Tibial artery (tissue), 4 donors: ENCODE measurements at regions not wholly inside any gene's neighbourhood (a gene's known extent, or its start where the extent isn't known, plus 50 kb on each side); places are given as distances from the start of the nearest gene placed in this dataset.
A peak's percentile ranks its signal among the peaks of the same experiment; 100 is the strongest.

Source experiments
- DNase-seq, 2 donors: peaks; one replicate each; pipeline ENCODE4 v3.0.0-alpha.2; 2019
- H3K27ac ChIP-seq, 2 donors: fragments of 200-600 bp; sonication (generic) in 1 of 2; 1 replicate in 1 of 2; 2 replicates in 1 of 2; pipeline ENCODE4 v1.5.1; 2018 to 2019; ENCODE audit warnings: mild to moderate bottlenecking in 1 of 2
- H3K27me3 ChIP-seq, 2 donors: fragments of 200-600 bp; sonication (generic) in 1 of 2; one replicate each; pipeline versions ENCODE4 v1.5.1 to v1.6.0; 2016 to 2019
- H3K36me3 ChIP-seq, 3 donors: fragments of 200-600 bp; sonication (generic) in 2 of 3; one replicate each; pipeline ENCODE4 v1.5.1; 2016 to 2019; ENCODE audit warnings: mild to moderate bottlenecking in 2 of 3
- H3K4me1 ChIP-seq, 4 donors: fragments of 200-600 bp; sonication (generic) in 2 of 4; 1 replicate in 3 of 4; 2 replicates in 1 of 4; pipeline ENCODE4 v1.5.1; 2016 to 2019
- H3K4me3 ChIP-seq, 2 donors: fragments of 200-600 bp; sonication (generic) in 1 of 2; 1 replicate in 1 of 2; 2 replicates in 1 of 2; pipeline ENCODE4 v1.5.1; 2018 to 2019; ENCODE audit warnings: mild to moderate bottlenecking in 2 of 2
- H3K9me3 ChIP-seq, 3 donors: fragments of 200-600 bp; sonication (generic) in 1 of 3; one replicate each; pipeline ENCODE4 v1.5.1; 2016 to 2019
- intact Hi-C: fragments of 100-400 bp; cut with DNase I; formaldehyde crosslinking; loops from one replicate; pipeline ENCODE4 v1.15.0; 2023; ENCODE audit warnings: low total_unique reads
- TF ChIP-seq, protein P1 (sequence below), 2 experiments: fragments of 200-600 bp in 1 of 2; fragments of 450-650 bp in 1 of 2; IDR thresholded peaks; one replicate each; pipeline ENCODE4 v1.5.1; 2017 to 2019; ENCODE audit warnings: antibody characterized with exemption in 2 of 2, mild to moderate bottlenecking in 1 of 2, moderate library complexity in 1 of 2

DNA sequence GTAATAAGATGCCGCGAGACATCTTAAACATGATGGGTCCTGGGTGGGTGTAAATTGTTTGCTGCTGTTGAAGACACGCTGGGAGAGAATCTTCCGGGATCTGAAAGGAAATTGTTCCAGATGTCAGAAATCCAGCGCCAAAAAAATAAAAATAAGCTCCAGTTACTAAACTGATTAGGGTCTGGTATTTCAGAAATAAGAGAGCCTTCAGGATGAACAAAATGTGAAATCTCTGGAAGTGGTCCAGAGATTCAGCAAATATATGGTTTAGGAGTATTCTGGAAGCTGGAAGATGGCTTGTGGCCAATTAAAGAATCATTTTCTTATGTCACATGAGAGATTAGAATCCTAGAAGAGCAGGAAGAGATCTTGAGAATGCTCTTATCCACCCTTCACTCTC lies 75.8 kb upstream of the NHS start:
- H3K36me3 ChIP-seq = no peaks in the 10 kb centered on the region
- TF ChIP-seq, protein P1, sequence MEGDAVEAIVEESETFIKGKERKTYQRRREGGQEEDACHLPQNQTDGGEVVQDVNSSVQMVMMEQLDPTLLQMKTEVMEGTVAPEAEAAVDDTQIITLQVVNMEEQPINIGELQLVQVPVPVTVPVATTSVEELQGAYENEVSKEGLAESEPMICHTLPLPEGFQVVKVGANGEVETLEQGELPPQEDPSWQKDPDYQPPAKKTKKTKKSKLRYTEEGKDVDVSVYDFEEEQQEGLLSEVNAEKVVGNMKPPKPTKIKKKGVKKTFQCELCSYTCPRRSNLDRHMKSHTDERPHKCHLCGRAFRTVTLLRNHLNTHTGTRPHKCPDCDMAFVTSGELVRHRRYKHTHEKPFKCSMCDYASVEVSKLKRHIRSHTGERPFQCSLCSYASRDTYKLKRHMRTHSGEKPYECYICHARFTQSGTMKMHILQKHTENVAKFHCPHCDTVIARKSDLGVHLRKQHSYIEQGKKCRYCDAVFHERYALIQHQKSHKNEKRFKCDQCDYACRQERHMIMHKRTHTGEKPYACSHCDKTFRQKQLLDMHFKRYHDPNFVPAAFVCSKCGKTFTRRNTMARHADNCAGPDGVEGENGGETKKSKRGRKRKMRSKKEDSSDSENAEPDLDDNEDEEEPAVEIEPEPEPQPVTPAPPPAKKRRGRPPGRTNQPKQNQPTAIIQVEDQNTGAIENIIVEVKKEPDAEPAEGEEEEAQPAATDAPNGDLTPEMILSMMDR (IDR thresholded peaks at IDR 0.05) = no peak
- H3K27me3 ChIP-seq = no peaks in the 10 kb centered on the region
- intact Hi-C loops = no loop called here
- no peaks in the 10 kb centered on the region for H3K4me1 ChIP-seq
- H3K4me3 ChIP-seq = peak overlapping the region; percentile 28 to 32
- H3K27ac ChIP-seq = peak overlapping the region in 1 of 2 donors; percentile 25
- no peak for DNase-seq
- peaks cover 0 to 3% (median 0%) of the 10 kb centered on the region in 3 donors for H3K9me3 ChIP-seq

DNA sequence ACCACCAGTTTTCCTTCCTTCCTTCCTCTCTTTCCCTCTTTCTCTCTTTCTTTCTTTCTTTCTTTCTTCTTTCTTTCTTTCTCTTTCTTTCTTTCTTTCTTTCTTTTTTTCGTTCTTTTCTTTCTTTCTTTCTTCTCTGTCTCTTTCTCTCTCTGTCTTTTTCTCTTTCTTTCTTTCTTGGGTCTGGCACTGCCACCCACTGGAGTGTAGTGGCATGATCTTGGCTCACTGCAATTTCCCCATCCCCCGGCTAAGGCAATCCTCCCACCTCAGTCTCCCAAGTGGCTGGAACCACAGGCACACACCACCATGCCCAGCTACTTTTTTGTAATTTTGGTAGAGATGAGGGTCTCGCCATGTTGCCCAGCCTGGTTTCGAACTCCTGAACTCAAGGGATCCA lies 51.6 kb upstream of the NHS start:
- no peaks in the 10 kb centered on the region for H3K36me3 ChIP-seq
- intact Hi-C loops = no loop called here
- H3K4me3 ChIP-seq = no peak overlapping the region
- no peak for DNase-seq
- TF ChIP-seq, protein P1 (IDR thresholded peaks at IDR 0.05) = no peak
- no peaks in the 10 kb centered on the region for H3K27me3 ChIP-seq
- no peaks in the 10 kb centered on the region for H3K9me3 ChIP-seq
- H3K4me1 ChIP-seq = no peaks in the 10 kb centered on the region
- no peak overlapping the region for H3K27ac ChIP-seq
